ENCODE measurements at regions not wholly inside any gene's neighbourhood (a gene's known extent, or its start where the extent isn't known, plus 50 kb on each side); places are given as distances from the start of the nearest gene placed in this dataset.

DNA sequence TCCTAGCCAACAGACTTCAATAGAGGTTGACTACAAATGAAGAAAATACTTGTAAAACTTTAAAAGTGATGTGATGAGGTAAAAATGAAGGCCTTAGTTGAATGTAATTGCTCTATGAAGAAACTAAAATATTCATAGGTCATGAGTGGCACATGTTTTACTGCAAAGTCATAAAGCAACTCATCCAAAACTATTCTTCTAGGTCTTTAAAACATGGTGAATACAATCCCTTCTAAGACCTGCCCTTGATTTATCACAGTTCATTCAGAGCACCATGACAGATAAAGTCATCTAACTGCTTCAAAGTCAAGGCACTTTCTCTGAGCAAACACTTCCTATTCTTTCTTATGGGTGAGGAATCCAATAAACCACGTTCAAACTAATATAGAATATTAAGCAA lies 713.5 kb downstream of the SORCS1 start:
- Histone ChIP-seq H3K9me3 (ENCODE audit: low read depth, low read length) (no peaks in the 10 kb centered on the region), H3K4me1 (ENCODE audit: insufficient read depth, low read length) (no peaks in the 10 kb centered on the region), H3K79me2 (ENCODE audit: insufficient read depth, low read length) (no peaks in the 10 kb centered on the region), H3K4me2 (ENCODE audit: insufficient read depth, low read length) (no peak overlapping the region), H3K36me3 (ENCODE audit: insufficient read depth, low read length) (no peaks in the 10 kb centered on the region), H4K20me1 (ENCODE audit: insufficient read depth, low read length) (no peaks in the 10 kb centered on the region), H2AFZ (ENCODE audit: low read length) (no peak overlapping the region), H3K27ac (ENCODE audit: low read depth, low read length) (no peak overlapping the region), H3K27me3 (ENCODE audit: insufficient read depth, low read length) (no peaks in the 10 kb centered on the region), H3K4me3 (ENCODE audit: insufficient read depth, low read length) (no peak overlapping the region)
- TF ChIP-seq, protein P1, sequence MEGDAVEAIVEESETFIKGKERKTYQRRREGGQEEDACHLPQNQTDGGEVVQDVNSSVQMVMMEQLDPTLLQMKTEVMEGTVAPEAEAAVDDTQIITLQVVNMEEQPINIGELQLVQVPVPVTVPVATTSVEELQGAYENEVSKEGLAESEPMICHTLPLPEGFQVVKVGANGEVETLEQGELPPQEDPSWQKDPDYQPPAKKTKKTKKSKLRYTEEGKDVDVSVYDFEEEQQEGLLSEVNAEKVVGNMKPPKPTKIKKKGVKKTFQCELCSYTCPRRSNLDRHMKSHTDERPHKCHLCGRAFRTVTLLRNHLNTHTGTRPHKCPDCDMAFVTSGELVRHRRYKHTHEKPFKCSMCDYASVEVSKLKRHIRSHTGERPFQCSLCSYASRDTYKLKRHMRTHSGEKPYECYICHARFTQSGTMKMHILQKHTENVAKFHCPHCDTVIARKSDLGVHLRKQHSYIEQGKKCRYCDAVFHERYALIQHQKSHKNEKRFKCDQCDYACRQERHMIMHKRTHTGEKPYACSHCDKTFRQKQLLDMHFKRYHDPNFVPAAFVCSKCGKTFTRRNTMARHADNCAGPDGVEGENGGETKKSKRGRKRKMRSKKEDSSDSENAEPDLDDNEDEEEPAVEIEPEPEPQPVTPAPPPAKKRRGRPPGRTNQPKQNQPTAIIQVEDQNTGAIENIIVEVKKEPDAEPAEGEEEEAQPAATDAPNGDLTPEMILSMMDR (IDR thresholded peaks at IDR 0.05; ENCODE audit: extremely low read depth, low read depth, low read length) = no peak
- no peak for DNase-seq (ENCODE audit: insufficient read length, low spot score, missing footprints)

DNA sequence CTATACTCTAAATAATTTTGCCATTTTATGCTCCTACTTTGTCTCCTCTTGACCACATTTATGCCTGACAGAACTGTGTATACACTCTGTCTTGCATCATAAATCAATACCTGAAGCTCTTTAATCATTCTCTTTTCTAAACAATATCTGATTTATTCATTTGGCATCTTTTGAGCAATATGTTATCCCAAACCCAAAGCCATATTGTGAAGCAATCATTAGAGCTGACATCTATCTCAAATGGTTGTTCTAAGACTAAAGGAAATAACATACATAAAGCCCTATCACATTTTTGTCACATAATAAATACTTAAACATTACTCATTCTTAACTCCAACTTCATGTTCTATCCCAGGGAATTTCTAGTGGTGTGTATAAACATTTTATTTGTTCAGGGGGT lies 717.6 kb downstream of the SORCS1 start:
- Histone ChIP-seq H3K79me2 (ENCODE audit: insufficient read depth, low read length) (no peaks in the 10 kb centered on the region), H2AFZ (ENCODE audit: low read length) (no peak overlapping the region)

DNA sequence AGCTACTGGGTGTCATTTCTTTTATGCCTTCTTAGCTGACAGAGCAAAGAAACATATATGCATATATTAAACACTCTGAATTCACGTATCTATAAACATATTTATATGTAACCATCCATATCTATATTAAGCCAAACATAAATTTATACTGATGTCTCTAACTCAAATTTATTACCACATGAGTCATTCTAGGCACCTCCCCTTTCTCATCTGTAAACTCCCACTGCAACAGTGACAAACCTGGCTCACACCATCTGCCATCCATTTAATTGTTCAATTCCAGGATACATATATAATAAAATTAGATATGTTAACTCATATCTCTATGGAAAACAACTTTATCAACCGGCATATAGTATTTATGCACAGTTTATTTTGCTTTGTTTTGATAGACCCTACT lies 722.3 kb downstream of the SORCS1 start:
- H4K20me1 ChIP-seq (ENCODE audit: insufficient read depth, low read length) = no peaks in the 10 kb centered on the region
- no peak overlapping the region for H2AFZ ChIP-seq (ENCODE audit: low read length)
- no peaks in the 10 kb centered on the region for H3K9me3 ChIP-seq (ENCODE audit: low read depth, low read length)
- no peak for DNase-seq (ENCODE audit: insufficient read length, low spot score, missing footprints)
- TF ChIP-seq, protein P1 (IDR thresholded peaks at IDR 0.05; ENCODE audit: extremely low read depth, low read depth, low read length) = no peak
- no peak overlapping the region for H3K4me3 ChIP-seq (ENCODE audit: insufficient read depth, low read length)
- H3K79me2 ChIP-seq (ENCODE audit: insufficient read depth, low read length) = no peaks in the 10 kb centered on the region
- H3K4me1 ChIP-seq (ENCODE audit: insufficient read depth, low read length) = no peaks in the 10 kb centered on the region
- H3K27ac ChIP-seq (ENCODE audit: low read depth, low read length) = no peak overlapping the region
- no peak overlapping the region for H3K4me2 ChIP-seq (ENCODE audit: insufficient read depth, low read length)
- no peaks in the 10 kb centered on the region for H3K27me3 ChIP-seq (ENCODE audit: insufficient read depth, low read length)
- no peaks in the 10 kb centered on the region for H3K36me3 ChIP-seq (ENCODE audit: insufficient read depth, low read length)

More for the DNA sequence above, 717.6 kb downstream of the SORCS1 start:
- no peak for DNase-seq (ENCODE audit: insufficient read length, low spot score, missing footprints)
- Histone ChIP-seq H3K27me3 (ENCODE audit: insufficient read depth, low read length) (no peaks in the 10 kb centered on the region), H3K36me3 (ENCODE audit: insufficient read depth, low read length) (no peaks in the 10 kb centered on the region), H3K27ac (ENCODE audit: low read depth, low read length) (no peak overlapping the region), H3K4me1 (ENCODE audit: insufficient read depth, low read length) (no peaks in the 10 kb centered on the region), H3K4me3 (ENCODE audit: insufficient read depth, low read length) (no peak overlapping the region), H3K9me3 (ENCODE audit: low read depth, low read length) (no peaks in the 10 kb centered on the region), H4K20me1 (ENCODE audit: insufficient read depth, low read length) (no peaks in the 10 kb centered on the region), H3K4me2 (ENCODE audit: insufficient read depth, low read length) (no peak overlapping the region)
- TF ChIP-seq, protein P1 (IDR thresholded peaks at IDR 0.05; ENCODE audit: extremely low read depth, low read depth, low read length) = no peak

DNA sequence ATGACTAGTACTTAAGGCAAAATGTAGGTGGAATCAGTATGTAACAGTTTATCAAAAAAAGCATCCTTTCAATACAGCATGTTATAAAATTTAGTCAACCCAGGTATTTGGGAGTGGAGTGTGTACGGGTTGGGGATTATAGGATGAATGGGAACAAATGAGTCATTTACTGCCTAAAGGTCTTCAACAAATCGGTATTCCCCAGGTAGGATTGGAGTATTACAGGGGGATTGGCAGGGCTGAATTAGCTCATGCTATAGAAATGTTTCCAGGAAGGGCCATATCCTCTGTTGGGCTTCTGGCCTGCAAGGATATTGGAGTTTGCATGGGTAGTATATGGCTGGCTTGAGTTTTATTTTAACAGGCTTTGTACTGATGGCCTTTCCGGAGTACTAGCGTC lies 723.7 kb downstream of the SORCS1 start:
- H4K20me1 ChIP-seq (ENCODE audit: insufficient read depth, low read length) = no peaks in the 10 kb centered on the region
- no peak overlapping the region for H3K27ac ChIP-seq (ENCODE audit: low read depth, low read length)
- TF ChIP-seq, protein P1 (IDR thresholded peaks at IDR 0.05; ENCODE audit: extremely low read depth, low read depth, low read length) = no peak

More for the DNA sequence above, 723.7 kb downstream of the SORCS1 start:
- no peaks in the 10 kb centered on the region for H3K9me3 ChIP-seq (ENCODE audit: low read depth, low read length)
- H2AFZ ChIP-seq (ENCODE audit: low read length) = no peak overlapping the region
- no peak overlapping the region for H3K4me3 ChIP-seq (ENCODE audit: insufficient read depth, low read length)
- H3K4me2 ChIP-seq (ENCODE audit: insufficient read depth, low read length) = no peak overlapping the region
- no peaks in the 10 kb centered on the region for H3K36me3 ChIP-seq (ENCODE audit: insufficient read depth, low read length)
- DNase-seq (ENCODE audit: insufficient read length, low spot score, missing footprints) = no peak
- no peaks in the 10 kb centered on the region for H3K27me3 ChIP-seq (ENCODE audit: insufficient read depth, low read length)
- no peaks in the 10 kb centered on the region for H3K4me1 ChIP-seq (ENCODE audit: insufficient read depth, low read length)
- H3K79me2 ChIP-seq (ENCODE audit: insufficient read depth, low read length) = no peaks in the 10 kb centered on the region
